Mesendoderm (in vitro differentiated cells): ENCODE measurements at regions not wholly inside any gene's neighbourhood (a gene's known extent, or its start where the extent isn't known, plus 50 kb on each side); places are given as distances from the start of the nearest gene placed in this dataset.

Source experiments
- DNase-seq: peaks from one replicate; pipeline ENCODE4 v3.0.0; 2013
- H2AK5ac ChIP-seq: 2 replicates; pipeline ENCODE4 v1.6.1; 2013; ENCODE audit warnings: low read length, inconsistent platforms
- H2BK120ac ChIP-seq: 2 replicates; pipeline ENCODE4 v1.6.1; 2013; ENCODE audit warnings: low read depth, mild to moderate bottlenecking, low read length, moderate library complexity, mixed read lengths
- H2BK15ac ChIP-seq: replicated peaks from 2 replicates; pipeline ENCODE4 v1.6.1; 2013; ENCODE audit warnings: low read depth, mild to moderate bottlenecking, moderate library complexity
- H2BK5ac ChIP-seq: 2 replicates; pipeline ENCODE4 v1.6.1; 2013; ENCODE audit warnings: low read length, inconsistent platforms
- H3K18ac ChIP-seq: 2 replicates; pipeline ENCODE4 v1.6.1; 2013; ENCODE audit warnings: mild to moderate bottlenecking, low read length, mixed read lengths
- H3K23ac ChIP-seq: one replicate; pipeline ENCODE4 v1.6.1; 2013; ENCODE audit warnings: low read length
- H3K27ac ChIP-seq: 2 replicates; pipeline ENCODE4 v1.5.1; 2013; ENCODE audit warnings: low read depth, mild to moderate bottlenecking, inconsistent platforms, low read length, moderate library complexity
- H3K27me3 ChIP-seq: 2 replicates; pipeline ENCODE4 v1.6.1; 2013; ENCODE audit warnings: low read length, control low read depth, mild to moderate bottlenecking, inconsistent platforms; ENCODE audit not compliant: insufficient read depth, poor library complexity
- H3K36me3 ChIP-seq: 2 replicates; pipeline ENCODE4 v1.6.1; 2013; ENCODE audit warnings: low read length, inconsistent platforms; ENCODE audit not compliant: control insufficient read depth, insufficient read depth
- H3K4ac ChIP-seq: one replicate; pipeline ENCODE4 v1.6.1; 2013; ENCODE audit warnings: low read depth, mild to moderate bottlenecking, low read length, moderate library complexity
- H3K4me1 ChIP-seq: 2 replicates; pipeline ENCODE4 v1.6.1; 2013; ENCODE audit warnings: low read depth, low read length, inconsistent platforms; ENCODE audit not compliant: control insufficient read depth
- H3K4me2 ChIP-seq: 2 replicates; pipeline ENCODE4 v1.6.1; 2013; ENCODE audit warnings: low read length
- H3K4me3 ChIP-seq: 2 replicates; pipeline ENCODE4 v1.5.1; 2013; ENCODE audit warnings: mild to moderate bottlenecking, low read length
- H3K56ac ChIP-seq: one replicate; pipeline ENCODE4 v1.6.1; 2013; ENCODE audit warnings: low read length
- H3K79me1 ChIP-seq: 2 replicates; pipeline ENCODE4 v1.6.1; 2013; ENCODE audit warnings: low read length, inconsistent platforms
- H3K79me2 ChIP-seq: 2 replicates; pipeline ENCODE4 v1.6.1; 2013; ENCODE audit warnings: mild to moderate bottlenecking, low read length; ENCODE audit not compliant: control insufficient read depth, insufficient read depth
- H3K9ac ChIP-seq: 2 replicates; pipeline ENCODE4 v1.6.1; 2013; ENCODE audit warnings: low read length, inconsistent platforms
- H4K5ac ChIP-seq: one replicate; pipeline ENCODE4 v1.6.1; 2013; ENCODE audit warnings: low read length
- H4K8ac ChIP-seq: one replicate; pipeline ENCODE4 v1.6.1; 2013; ENCODE audit warnings: low read depth, mild to moderate bottlenecking, control low read depth, low read length, moderate library complexity
- WGBS: extraction: QIAGEN DNeasy Blood & Tissue Kit; methylation state at CpG from one replicate; pipeline ENCODE4 v1.1.7; 2013; ENCODE audit warnings: low lambda C conversion rate, missing lambda C conversion rate; ENCODE audit not compliant: insufficient coverage; ENCODE audit errors: extremely low coverage; 5-methylcytosine and 5-hydroxymethylcytosine counted together

DNA sequence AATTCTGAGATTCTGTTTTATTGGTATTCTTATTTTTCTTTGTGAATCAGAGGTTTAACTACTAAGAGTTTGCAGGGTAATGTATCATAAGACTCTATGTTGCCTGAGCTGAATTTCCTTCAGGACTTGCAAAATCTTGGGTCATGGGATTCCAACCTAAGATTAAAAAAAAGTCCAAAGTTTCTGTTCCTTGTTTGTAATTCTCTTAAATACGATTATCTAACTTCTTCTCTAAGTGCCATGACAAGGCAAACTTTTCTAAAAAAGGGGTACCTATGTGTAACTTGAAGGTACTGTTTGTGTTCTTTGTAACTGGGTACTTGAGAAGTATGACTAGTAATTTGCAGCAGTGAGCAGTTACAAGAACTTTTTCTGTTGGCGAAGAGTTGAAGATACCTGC is 181.3 kb upstream of the ZEB2 start:
- H3K27ac ChIP-seq: no peak overlapping the region
- no peak overlapping the region for H4K5ac ChIP-seq
- no peak overlapping the region for H2BK120ac ChIP-seq
- no CpG with 5 or more reads among the region's 2 CpGs for WGBS
- no peak overlapping the region for H4K8ac ChIP-seq
- no peaks in the 10 kb centered on the region for H3K27me3 ChIP-seq
- H2BK15ac ChIP-seq: no peak overlapping the region
- no peak overlapping the region for H3K18ac ChIP-seq
- no peaks in the 10 kb centered on the region for H3K79me1 ChIP-seq
- no peak overlapping the region for H3K56ac ChIP-seq
- no peak overlapping the region for H3K4me2 ChIP-seq
- H3K79me2 ChIP-seq: no peaks in the 10 kb centered on the region
- H2BK5ac ChIP-seq: no peak overlapping the region
- H2AK5ac ChIP-seq: no peak overlapping the region
- no peak overlapping the region for H3K4me3 ChIP-seq
- no peak overlapping the region for H3K23ac ChIP-seq
- H3K4ac ChIP-seq: no peak overlapping the region
- no peak for DNase-seq
- no peaks in the 10 kb centered on the region for H3K4me1 ChIP-seq
- H3K36me3 ChIP-seq: no peaks in the 10 kb centered on the region
- no peak overlapping the region for H3K9ac ChIP-seq

DNA sequence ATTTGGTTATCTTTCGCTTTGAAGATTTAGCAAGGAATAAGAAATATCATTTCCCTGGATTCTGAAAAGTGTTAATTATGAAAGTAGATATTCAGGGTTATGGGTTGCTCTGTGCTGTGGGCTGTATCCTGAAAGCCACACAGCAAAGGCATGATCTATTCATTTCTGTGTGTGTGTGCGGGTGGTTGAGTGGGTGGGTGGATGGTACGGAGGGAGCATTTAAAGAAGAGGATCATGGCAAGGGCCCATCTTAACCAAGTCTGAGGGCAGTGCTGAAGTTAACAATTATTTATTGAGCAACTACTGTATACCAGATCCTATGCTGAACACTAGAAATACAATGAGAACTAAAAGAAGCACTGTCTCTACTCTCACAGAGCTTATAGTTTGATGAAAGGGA is 178.2 kb upstream of the ZEB2 start:
- Histone ChIP-seq H3K56ac (no peak overlapping the region), H3K4ac (no peak overlapping the region), H3K79me1 (no peaks in the 10 kb centered on the region), H3K23ac (no peak overlapping the region), H2BK15ac (no peak overlapping the region), H3K9ac (no peak overlapping the region), H4K5ac (no peak overlapping the region), H3K36me3 (no peaks in the 10 kb centered on the region), H2BK5ac (no peak overlapping the region), H2BK120ac (no peak overlapping the region), H3K4me1 (no peaks in the 10 kb centered on the region), H3K27me3 (no peaks in the 10 kb centered on the region), H3K79me2 (no peaks in the 10 kb centered on the region), H3K4me3 (no peak overlapping the region), H3K4me2 (no peak overlapping the region), H4K8ac (no peak overlapping the region), H3K27ac (no peak overlapping the region), H2AK5ac (no peak overlapping the region), H3K18ac (no peak overlapping the region)
- no CpG with 5 or more reads among the region's 3 CpGs for WGBS
- DNase-seq: no peak

GRCh38 chr2:144695657-144696056 is 175.7 kb upstream of the ZEB2 start:
- Histone ChIP-seq H2AK5ac (no peak overlapping the region), H3K56ac (no peak overlapping the region), H3K4ac (no peak overlapping the region), H3K4me2 (no peak overlapping the region), H4K8ac (no peak overlapping the region), H3K4me1 (no peaks in the 10 kb centered on the region), H3K79me2 (no peaks in the 10 kb centered on the region), H4K5ac (no peak overlapping the region), H3K79me1 (no peaks in the 10 kb centered on the region), H3K9ac (no peak overlapping the region), H3K27me3 (no peaks in the 10 kb centered on the region), H3K27ac (no peak overlapping the region), H3K36me3 (no peaks in the 10 kb centered on the region), H2BK15ac (no peak overlapping the region), H3K4me3 (no peak overlapping the region), H2BK120ac (no peak overlapping the region), H3K23ac (no peak overlapping the region), H3K18ac (no peak overlapping the region), H2BK5ac (no peak overlapping the region)
- no CpG with 5 or more reads among the region's 1 CpG for WGBS
- DNase-seq: no peak

DNA sequence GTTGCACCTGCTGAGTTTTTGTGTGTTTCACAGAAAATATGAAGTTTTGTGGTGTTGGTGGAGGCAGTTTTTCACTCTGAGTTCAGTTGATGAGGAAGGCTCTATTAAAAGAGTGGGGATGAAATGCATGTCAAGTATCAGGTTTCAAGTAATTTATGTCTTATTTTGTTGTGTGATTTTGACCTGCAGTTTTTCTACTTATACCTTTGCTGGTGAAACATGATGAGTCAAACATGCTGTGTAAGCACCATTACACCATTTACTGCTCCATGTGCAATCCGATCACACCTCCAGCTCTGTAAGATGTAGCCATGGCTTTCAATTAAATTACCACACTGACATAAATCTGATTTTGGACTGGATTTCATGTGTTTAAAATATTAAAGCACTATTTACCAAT is 174.5 kb upstream of the ZEB2 start:
- no peaks in the 10 kb centered on the region for H3K79me2 ChIP-seq
- no peaks in the 10 kb centered on the region for H3K27me3 ChIP-seq
- H3K56ac ChIP-seq: no peak overlapping the region
- no peak overlapping the region for H3K4me3 ChIP-seq
- H3K4ac ChIP-seq: no peak overlapping the region
- no peak overlapping the region for H3K18ac ChIP-seq
- no peak overlapping the region for H4K8ac ChIP-seq
- H3K9ac ChIP-seq: no peak overlapping the region
- H2BK15ac ChIP-seq: no peak overlapping the region
- H2BK120ac ChIP-seq: no peak overlapping the region
- H3K79me1 ChIP-seq: no peaks in the 10 kb centered on the region
- H3K4me1 ChIP-seq: no peaks in the 10 kb centered on the region
- no peak for DNase-seq
- H2AK5ac ChIP-seq: no peak overlapping the region
- H3K23ac ChIP-seq: no peak overlapping the region
- H2BK5ac ChIP-seq: no peak overlapping the region
- no peak overlapping the region for H3K4me2 ChIP-seq
- no peak overlapping the region for H3K27ac ChIP-seq
- WGBS: no CpG with 5 or more reads among the region's 1 CpG
- no peaks in the 10 kb centered on the region for H3K36me3 ChIP-seq
- no peak overlapping the region for H4K5ac ChIP-seq

GRCh38 chr2:144693179-144693578 is 173.3 kb upstream of the ZEB2 start:
- H3K27me3 ChIP-seq: no peaks in the 10 kb centered on the region
- H3K4me1 ChIP-seq: no peaks in the 10 kb centered on the region
- H3K4me3 ChIP-seq: no peak overlapping the region
- H3K9ac ChIP-seq: no peak overlapping the region
- no peaks in the 10 kb centered on the region for H3K79me2 ChIP-seq
- H2AK5ac ChIP-seq: no peak overlapping the region
- no peak overlapping the region for H3K18ac ChIP-seq
- no peak overlapping the region for H3K4me2 ChIP-seq
- H2BK120ac ChIP-seq: no peak overlapping the region
- H3K56ac ChIP-seq: no peak overlapping the region
- no peak overlapping the region for H3K27ac ChIP-seq
- H3K23ac ChIP-seq: no peak overlapping the region
- no CpG with 5 or more reads among the region's 3 CpGs for WGBS
- no peak overlapping the region for H2BK15ac ChIP-seq
- H4K8ac ChIP-seq: no peak overlapping the region
- no peaks in the 10 kb centered on the region for H3K79me1 ChIP-seq
- H4K5ac ChIP-seq: no peak overlapping the region
- no peak overlapping the region for H3K4ac ChIP-seq
- H3K36me3 ChIP-seq: no peaks in the 10 kb centered on the region
- H2BK5ac ChIP-seq: no peak overlapping the region
- no peak for DNase-seq

GRCh38 chr2:144692661-144693060 is 172.7 kb upstream of the ZEB2 start:
- Histone ChIP-seq H3K4ac (no peak overlapping the region), H3K27ac (no peak overlapping the region), H3K79me2 (no peaks in the 10 kb centered on the region), H3K4me3 (no peak overlapping the region), H3K18ac (no peak overlapping the region), H2AK5ac (no peak overlapping the region), H3K79me1 (no peaks in the 10 kb centered on the region), H3K27me3 (no peaks in the 10 kb centered on the region), H2BK15ac (no peak overlapping the region), H3K23ac (no peak overlapping the region), H2BK5ac (no peak overlapping the region), H3K4me2 (no peak overlapping the region), H4K8ac (no peak overlapping the region), H2BK120ac (no peak overlapping the region), H3K36me3 (no peaks in the 10 kb centered on the region), H3K56ac (no peak overlapping the region), H4K5ac (no peak overlapping the region), H3K4me1 (no peaks in the 10 kb centered on the region), H3K9ac (no peak overlapping the region)
- no CpG with 5 or more reads among the region's 5 CpGs for WGBS
- no peak for DNase-seq
